NCI-H510A treated with DMSO at 0.1 percent for 48 hours (cell line): ENCODE measurements at regions not wholly inside any gene's neighbourhood (a gene's known extent, or its start where the extent isn't known, plus 50 kb on each side); places are given as distances from the start of the nearest gene placed in this dataset.

Experiments
- DNase-seq: peaks from one replicate; lab custom pipeline; 2025; lab: John Stamatoyannopoulos, UW

DNA sequence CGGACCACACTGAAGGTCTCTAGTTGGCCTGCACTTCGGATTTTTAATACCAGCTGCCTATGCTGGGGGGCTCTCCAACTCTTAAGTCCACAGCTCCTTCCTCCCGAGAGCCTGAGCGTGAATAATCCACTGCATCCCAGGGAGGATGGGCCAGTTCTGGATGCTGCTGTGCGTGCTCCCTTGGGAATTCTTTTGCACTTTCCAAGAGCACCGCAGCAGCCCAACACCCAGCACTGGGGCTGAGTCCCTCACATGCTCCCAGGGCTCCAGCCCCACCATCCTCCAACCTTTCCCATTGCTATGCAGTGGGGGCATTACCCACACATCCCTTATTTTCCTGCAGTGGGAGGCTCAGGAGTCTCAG, 136.4 kb upstream of the IQSEC1 start:
- no peak for DNase-seq

DNA sequence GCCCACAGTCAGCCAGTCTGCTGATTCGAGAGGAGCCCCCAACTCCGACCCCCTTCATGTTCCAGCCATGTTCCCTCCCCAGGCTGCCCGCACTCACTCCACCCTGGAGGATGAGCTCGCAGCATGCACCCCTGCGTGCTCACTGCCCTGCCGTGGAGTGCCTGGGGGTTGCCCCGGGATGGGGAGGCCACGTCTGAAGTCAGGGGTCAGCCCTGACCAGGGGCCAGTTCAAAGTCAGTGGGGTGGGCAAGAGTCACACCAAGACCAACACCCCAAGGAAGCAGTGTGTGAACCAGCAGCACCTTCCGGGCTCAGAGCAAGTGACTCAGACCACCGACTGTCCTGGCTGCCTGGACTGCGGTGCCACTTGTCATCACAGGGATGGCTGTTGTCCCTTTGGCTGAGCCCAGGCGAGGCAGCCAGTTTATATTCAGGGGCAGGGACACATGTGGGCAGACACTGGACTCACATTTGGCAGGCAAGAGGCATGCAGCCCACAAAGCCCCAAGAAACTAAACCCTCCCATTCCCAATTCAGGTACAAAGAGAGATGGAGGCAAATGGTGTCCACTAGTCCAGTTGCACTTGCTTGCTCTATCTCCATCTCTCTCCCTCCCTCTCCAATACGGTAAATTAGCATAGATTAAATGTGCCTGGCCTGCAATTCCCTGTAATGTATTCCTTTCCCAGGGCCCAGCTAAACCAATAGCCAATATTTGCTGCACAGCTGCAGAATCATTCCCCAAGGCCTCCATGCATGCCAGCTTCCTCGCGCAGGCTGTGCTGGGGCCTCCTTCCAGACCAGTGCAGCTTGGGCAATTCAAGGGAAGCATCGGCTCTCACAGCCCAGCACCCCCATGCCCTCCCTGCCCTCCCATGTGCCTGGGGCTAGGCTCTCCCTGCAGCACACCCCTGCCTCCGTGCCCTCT, 135.7 kb upstream of the IQSEC1 start:
- DNase-seq, result no peak

DNA sequence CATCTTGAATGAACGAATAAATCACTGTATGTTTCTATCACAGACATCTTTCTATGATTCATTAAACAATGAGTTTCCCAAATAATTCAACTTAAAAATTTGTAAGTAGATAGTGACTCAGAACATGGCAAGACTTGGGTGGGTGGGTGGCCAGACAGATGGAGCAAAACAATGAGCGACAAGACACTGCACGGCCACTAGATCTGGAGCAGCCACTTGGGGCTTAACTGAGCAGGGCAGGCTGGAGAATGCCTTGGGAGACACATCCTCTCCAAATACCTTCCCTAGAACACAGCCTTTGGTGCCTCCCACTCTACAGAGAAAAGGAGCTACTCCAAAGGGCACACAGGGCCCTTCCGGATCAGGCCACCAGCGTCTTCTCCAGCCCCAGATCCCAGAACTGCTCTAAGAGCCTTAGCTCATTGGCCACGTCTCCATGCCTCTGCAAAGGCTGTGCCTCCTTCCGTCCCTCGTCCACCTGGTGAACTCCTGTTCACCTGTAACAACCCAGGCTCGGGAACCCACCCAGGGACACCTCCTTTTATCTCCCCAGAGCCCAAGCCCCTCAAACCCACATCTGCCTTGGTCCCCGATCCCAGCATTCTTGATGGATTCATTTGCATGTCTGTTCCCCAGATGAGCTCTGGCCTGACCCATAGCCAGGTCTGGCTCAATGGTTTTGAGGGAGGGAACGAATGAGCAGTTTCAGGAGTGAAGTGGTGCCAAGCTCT, 134.9 kb upstream of the IQSEC1 start:
- no peak for DNase-seq

DNA sequence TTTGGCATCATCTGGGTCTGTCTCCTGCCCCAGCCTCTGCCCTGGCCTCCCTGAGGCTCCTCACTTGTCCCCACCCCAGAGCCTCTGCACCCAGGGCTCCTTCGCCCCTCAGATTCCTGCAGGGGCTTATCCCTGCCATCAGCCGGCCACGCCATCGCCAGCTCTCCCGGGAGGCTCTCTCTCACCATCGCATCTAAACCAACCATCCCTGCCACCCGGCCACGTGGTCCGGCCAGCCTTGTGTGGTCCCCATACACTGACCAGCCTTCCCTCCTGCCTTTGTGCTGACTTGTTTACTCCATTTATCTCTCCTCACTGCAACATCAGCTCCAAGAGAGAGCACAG, 134.3 kb upstream of the IQSEC1 start:
- DNase-seq, result no peak

DNA sequence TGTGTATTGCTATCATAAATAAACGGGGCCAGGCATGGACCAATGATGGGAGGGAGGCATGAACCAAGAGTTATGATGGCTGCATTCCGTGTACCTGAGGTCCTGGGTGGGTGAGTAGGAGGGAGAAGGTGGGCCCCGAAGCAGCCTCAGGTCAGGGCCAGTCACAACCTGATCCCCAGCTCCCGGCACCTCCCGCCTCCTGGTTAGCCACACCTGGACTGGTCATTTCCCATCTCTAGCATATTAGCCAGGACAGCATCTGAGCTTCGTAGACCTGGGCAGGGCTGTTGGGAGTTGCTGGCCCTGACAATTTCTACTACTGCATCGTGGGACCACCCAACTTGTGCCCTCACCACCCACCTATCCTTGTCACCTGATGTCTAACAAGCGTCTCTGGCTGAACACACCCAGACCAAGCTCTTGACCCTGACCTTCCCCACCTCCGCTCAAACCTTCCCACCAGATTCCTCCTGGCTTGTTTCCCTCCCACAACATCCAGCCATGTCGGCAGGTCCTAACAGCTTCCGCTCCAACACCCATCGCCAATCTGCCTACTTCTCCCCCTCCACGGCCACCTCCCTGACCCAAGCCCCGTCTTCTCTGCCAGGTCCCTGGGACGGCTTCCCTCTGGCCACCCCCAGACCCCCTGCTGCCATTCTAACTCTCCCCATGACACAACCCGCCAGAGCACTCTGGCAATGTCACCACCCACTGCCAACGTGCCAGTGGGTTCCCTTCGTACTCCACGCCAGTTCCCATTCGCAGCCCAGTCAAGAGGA, 133.8 kb upstream of the IQSEC1 start:
- no peak for DNase-seq

DNA sequence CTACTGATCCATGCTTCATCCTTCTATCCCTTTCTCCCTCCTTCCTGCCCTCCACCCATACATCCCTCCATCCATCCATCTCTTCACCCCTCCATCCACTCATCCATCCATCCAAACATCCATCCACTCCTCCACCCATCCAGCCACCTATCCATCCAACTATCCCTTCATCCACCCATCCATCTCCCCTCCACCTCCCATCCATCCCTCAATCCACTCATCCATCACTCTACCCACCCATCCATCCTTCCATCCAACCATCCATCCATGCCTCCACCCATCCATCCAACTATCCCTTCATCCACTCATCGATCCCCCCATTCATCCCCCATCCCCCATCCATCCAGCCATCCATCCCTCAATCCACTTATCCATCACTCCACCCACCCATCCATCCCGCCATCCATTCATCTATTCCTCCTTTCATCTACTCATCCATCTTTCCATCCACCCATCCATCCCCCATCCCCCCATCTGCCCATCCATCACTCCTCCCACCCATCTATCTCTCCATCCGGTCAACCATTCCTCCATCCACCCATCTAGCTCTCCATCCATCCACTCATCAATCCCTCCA, 132.4 kb upstream of the IQSEC1 start:
- no peak for DNase-seq

DNA sequence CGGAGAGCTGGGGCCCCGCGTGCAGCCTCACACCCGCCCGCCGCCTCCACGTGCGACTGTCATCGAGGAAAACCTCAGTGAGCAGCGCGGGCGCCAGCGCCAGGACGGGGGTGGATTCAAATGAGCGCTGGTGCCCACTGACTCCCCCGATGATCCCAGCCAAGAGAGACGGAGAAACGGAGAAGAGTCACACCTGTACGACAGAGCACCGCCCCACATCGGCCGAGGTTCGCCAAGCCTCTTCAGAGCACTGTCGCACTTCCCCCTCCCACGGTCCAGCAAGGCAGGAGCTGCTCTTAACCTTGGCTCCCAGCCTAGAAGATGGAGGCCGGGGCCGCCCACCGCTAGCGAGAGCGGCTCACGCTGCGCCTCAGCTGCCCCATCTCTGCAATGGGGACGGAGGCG, 130.9 kb upstream of the IQSEC1 start:
- no peak for DNase-seq

DNA sequence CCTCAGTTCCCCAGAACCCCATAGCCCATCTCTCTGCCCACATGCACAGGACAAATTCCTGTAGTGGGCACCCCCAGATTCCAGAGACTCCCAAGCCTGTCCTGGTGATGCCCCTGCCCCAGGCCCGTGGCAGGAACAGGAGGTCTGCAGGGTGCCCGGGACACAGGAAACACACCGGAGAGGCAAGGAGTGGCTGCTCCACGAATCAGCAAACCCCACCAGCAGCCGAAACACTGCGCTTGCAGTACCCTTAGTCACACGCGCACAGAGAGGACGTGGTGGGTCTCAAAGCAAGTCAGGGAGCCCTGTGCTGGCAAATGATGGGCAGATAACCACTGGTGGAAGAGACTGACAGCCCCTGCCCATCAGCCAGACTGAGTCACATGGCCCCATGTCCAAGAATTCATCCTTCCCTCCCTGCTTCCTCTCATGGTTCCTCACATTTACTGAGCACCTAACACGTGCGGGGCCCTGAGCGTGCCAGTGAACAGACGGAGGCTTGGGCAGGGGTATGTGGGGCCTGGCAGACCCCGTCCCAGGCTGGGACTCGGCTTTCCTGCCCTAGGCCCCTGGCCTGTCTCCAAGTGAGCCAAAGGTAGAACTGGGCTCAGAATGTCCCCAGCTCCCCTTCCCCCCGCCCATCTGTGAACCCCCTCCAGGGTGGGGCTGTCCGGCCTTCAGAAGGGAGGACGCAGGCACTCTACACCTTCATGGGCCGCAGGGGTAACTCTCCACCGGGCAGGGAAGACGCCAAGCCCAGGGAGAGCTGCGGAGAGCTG, 130.4 kb upstream of the IQSEC1 start:
- DNase-seq, result no peak

DNA sequence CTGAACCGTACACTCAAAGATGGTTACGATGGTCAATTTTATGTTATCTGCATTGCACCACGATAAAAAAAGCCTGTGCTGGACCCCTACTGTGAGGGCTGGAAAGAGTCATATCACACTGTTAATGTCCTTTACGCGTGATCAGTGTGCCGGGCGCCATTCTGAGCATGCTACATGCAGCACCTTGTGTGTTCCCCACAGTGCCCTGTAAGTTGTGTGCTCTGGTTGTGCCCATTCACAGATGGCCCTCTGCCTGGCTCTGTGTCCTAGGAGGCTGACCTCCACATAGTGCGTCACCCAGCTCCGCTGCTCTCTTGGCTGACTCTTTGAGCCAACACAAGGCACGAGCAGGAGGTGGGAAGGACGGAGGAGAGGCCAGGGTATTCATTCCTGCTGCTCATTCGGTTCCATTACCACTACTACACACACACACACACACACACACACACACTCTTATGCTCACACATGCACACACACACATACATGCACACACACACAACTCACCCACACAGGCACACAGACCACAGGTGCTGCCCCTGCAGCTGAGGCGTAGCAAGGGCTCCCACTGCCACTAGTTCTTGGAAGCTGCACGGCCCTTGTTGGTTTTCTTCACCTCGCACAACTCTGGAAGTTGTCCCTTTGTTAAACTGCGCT, 129.6 kb upstream of the IQSEC1 start:
- no peak for DNase-seq

DNA sequence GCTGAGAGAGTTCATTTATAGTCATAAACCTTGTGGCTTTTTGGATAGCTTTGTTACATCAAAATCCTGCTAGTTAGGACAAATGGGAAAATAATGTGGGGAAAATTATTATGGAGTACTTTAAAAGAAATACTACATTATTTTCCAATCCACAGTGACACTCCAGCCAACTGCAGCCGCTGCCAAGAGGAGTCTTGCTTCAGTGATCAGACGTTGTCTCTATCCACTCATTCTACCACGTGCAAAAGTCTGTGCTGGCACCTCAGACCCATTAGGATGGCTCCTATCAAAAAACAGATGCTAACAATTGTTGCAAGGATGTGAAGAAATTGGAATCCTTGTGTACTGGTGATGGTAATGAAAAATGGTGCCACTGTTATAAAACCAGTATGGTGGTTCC, 128.6 kb upstream of the IQSEC1 start:
- DNase-seq, result no peak

DNA sequence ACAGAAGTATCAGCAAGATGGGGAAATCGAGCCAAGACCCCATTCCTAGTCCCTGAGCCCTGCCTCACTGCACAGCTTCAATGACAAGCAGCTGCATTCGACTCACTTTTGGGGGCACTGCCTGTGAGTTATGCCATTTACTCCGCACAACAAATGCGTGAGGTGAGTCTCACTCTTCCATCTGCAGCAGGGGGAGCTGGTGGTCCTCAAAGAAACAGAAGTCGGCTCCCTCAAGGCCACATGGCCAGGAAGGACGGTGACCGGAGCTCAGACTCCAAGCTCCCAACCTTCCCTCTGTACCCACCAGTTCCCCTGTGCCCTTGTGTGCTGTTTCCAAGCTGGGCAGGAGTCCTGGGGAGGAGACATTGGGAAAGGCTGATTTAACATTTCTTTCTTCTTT, 127.7 kb upstream of the IQSEC1 start:
- no peak for DNase-seq

DNA sequence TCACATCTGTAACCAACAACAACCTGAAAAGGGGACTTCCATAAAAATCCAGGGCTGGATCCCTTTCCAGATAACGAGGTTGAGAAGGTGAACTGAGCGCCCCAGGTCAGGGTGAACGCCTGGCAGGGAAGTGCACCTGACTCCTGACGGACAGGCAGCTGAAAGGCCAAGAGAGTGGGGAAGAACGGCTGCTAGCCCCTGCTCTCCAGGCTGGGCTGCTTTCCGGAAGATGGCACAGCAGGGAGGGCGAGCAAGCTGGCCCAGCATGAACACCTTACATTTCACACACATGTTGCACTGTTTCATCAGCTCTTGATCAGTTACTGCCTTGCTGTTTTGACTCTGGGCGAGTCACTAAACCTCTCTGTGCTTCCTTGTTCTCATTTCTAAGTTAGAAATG, 127.2 kb upstream of the IQSEC1 start:
- DNase-seq, result no peak

DNA sequence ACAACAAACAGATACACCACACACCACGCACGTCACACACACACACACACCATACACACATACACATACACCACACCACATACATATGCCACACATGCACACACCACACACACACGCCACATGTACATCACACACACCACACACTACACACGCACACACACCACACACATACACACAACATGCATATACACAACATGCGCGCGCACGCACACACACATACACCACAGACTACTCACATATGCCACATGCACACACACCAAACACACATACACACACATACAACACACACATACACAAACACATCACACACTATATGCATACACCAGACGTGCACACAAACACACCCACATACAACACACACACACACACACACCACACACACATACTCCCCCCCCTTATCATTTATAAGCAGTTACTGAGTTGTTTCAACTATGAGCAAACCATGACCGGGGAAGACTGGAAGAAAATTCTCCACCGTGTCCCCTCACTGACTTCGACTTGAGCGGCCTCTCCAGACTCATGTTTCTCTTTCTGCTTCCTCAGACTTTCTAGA, 126.7 kb upstream of the IQSEC1 start:
- no peak for DNase-seq

DNA sequence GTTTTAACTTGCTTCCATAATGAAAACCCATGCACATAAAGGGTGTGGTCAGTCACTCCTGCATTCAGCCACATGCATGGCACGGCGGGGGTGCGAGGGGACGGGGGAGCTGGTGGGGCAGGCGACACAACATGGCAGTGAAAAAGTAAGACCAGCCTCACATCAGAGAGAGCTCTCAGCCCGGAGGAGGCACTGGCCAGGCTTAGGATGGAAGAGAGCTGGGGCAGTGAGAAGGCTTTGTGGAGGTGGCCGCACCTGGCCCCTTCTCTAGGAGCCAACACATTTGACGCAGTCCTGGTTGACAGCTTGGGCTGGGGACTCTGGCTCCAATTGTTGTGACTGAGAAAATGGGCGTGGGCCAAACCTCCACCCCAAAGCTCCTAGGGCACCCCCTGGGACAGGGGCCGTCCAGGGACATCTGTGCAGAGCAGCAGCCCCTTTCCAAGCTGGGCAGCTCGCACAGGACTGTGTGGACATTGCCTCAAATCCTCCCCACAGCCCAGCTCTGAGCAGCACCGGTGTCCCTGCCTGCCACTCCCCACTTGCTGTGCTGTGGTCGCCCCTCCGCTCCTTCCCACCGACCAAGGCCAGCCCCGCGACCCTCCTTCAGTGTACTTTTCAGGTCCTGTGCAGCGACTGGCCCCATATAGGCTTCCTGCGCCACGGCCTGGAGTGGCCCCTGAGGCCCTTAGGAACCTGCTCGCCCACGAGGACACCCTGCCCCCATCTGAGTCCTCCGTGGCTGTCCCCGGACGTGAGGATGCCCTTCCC, 126.0 kb upstream of the IQSEC1 start:
- DNase-seq, result no peak

DNA sequence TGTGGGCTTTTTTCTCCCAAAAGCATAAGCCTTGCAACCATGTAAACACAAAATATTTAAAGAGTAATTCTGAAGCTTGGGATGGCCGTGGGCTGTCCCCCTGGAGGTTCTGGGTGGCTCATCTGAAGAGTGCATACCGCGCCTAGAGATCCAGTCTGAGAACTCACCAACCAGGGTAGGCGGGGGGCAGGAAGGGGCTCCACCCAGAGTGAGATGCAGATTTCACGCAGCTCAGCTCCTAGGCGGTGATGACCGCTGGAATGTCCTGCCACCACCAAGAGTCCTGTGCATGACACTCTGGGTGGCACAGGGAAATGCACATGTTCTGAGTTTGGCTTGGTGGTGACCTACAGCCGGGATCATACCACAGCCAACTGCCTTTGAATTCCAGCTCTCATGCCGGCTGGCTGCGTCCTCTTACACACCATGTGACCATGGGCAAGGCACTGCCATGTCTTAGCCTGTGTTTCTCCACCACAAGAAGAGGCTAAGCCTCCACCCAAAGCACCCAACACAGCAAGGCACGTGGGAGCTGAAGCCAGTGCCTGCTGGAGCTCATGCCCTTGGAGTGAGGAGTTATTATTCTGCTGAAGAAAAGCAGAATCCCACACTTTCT, 125.1 kb upstream of the IQSEC1 start:
- DNase-seq, result no peak

DNA sequence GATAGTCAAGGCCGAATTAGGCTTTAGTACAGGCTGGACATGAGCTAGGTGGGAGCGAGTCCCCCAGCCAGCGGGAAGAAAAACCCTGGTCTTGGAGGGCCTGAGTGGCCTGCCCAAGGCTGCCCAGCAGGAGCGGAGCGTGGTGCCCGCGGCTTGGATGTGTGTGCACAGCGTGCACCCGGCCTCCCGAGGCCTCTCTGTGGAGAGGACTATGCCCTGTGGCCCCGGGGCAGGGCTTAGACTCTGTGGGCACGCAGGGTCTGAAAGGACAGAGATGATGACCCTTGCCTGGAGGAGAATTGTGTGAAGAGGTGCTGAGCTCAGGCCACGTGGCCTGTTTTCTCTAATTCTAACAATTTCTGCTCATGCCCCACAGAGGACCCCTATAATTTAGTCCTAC, 124.6 kb upstream of the IQSEC1 start:
- DNase-seq, result no peak

DNA sequence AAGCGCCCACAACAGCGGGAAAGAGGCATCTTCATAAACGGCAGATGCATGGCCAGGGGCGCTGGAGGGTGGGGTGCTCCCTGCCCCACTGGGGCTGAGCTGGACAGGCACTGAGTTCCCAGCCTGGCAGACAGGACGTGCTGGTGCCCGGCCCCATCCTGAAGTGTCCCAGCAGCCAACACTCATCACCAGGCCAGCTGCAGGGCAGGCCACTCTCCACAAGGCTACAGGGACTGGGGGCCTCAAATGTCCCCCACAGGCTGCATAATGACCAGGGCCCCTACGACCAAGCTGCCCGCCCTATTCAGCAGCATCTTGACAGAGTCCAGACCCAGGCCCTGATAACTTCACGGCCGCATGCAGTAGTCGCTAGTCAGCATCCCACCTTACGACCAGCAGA, 124.1 kb upstream of the IQSEC1 start:
- no peak for DNase-seq

DNA sequence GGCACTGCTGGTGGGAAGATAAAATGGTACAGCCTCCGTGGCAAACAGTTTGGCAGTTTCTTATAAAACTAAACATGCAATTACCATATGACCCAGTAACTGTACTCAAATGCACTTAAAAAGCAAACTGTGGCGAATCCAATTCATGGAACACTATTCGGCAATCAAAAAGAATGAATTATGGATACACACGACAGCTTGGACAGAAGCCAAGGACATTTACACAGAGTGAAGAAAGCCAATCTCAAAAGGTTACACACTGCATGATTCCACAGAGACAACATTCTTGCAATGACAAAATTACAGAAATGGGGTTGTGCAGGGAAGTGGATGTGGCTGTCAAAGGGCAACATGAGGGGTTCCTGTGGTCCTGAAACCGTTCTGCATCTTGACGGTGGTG, 122.1 kb upstream of the IQSEC1 start:
- no peak for DNase-seq
